GM18909 (cell line): ENCODE measurements at regions not wholly inside any gene's neighbourhood (a gene's known extent, or its start where the extent isn't known, plus 50 kb on each side); places are given as distances from the start of the nearest gene placed in this dataset.
A peak's percentile ranks its signal among the peaks of the same experiment; 100 is the strongest.

Experiments used
- ATAC-seq: cut with Tn5 transposase; IDR thresholded peaks from one replicate; pipeline ENCODE4 v1.9.1; 2021; ENCODE audit warnings: mild to moderate bottlenecking; ENCODE audit not compliant: unreplicated experiment, poor library complexity

DNA sequence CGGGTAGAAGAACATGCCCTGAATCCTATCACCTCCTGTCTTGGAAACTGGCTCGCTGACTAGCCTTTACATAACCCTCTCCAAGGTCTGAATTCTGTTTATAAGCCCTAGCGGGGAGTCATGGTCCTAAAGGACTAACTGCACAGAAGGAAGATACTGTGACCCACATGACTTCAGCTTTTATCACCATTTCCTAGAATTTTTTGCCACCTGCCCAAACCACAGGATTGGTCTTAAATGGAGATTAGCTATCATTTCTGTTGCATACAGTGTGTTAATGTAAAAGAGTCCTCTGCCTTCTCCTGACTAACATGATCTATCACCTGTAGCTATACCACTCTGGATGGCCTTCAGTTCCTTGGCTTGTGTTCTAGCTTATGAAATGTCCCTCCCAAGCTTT is 319.2 kb downstream of the DUSP6 start:
- no peak for ATAC-seq

DNA sequence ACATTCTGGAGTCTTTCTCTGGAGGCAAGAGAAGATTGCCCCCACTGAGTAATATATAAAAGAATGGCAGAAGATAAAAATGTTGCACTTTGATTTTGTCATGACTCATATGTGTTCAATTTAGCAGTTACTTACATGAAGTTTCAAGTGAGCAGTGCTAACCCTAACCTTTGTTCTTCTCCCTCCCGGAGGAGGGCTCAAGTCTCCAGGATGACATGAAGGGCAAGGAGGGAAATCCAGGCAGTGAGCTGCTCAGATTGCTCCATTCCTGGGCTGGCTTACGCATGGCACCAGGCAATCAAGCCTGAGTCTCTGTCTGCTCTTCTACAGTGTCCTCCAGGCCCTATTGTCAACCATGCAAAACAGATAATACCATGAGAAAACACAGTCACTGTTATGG is 322.3 kb downstream of the DUSP6 start:
- ATAC-seq, result no peak

DNA sequence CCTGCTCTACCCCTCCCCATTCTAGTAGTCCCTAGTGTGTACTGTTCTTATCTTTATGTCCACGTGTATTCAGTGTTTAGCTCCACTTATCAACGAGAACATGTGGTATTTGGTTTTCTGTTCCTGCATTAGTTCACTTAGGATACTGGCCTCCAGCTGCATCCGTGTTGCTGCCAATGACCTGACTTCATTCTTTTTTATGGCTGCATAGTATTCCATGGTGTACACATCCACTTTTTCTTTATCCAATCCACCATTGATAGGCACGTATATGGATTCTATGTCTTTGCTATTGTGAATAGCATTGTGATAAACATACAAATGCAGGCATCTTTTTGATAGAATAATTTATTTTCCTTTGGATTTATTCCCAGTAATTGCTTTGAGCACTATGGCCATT is 327.7 kb downstream of the DUSP6 start:
- no peak for ATAC-seq

- no peak for ATAC-seq
These were observed 328.4 kb downstream of the DUSP6 start for GRCh38 chr12:89023936-89024335.

GRCh38 chr12:89020689-89021088 is 331.6 kb downstream of the DUSP6 start:
- ATAC-seq, result no peak

DNA sequence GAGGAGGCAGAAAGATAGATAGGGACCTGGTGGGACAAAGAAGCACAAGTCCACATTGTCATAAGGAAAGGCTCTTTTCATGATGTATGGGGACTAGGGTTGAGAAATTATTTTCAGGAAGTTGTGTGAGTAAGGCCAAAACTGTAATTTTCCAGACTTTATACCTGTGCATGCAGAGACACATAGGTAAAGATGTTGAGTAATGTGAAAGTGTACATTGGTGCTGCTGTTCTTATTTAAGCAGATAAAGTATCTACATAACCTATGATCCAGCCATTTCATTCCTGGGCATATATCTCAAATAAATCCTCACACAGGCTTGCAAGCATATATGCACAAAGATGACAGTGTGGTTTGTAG is 332.2 kb downstream of the DUSP6 start:
- no peak for ATAC-seq

DNA sequence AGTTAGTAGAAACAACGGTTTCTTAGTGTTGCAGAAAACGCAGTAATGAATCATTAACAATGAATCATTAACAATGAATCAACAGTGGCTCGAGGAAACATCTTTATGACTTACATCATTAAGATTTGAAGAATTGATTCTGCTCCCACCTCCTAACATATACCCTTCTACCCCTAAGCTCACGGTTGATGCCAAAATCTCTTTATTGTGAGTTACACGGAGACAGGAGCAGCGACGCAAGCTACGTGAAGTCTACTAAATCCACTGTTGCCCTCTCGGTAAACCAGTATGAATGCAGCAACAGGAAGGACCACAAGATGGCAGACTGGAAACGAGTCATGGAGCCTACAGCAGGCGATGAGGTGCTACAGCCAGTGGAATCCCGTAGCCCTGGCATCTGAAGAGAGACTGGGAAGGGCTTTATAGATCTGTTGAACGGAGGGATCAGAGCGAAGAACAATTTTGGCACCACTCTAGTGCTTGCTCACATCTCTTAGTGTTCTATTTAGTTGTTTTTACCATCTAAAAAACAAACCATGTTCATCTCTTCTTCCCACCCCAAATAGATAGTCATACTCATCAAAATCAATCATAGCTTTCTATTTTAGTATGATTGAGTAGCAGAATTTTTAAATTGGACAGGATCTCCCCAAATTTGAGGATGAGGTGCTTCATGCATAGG is 332.7 kb downstream of the DUSP6 start:
- ATAC-seq, result peak; percentile 98

DNA sequence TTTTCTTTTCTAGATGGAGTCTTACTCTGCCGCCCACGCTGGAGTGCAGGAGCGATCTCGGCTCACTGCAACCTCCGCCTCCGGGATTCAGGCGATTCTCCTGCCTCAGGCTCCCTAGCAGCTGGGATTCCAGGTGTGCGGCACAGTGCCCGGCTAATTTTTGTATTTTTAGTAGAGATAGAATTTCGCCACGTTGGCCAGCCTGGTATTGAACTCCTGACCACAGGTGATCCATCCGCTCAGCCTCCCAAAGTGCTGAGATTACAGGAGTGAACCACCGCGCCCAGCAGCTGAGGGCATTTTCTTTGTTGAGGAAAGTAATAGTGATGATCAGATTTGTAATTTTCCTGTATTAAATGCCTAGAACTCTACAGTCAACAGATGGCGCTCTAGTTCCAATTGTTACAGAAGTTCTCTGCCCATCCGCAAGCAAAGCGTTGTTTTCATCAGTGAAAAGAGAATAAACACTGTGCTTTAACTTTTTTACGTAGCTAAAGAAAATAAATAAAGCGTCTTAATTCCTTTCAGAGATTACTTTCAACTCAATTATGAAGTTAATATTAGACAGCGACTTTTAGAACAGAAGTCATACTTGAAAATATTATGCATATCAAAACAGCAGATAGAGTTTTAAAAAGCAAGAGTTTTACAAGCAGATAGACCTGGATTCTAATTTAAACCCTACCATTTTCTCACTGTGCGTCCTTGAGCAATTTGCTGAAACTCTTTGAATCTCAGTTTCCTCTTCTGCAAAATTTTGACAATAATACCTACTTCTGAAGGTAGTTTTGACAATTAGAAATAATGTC is 335.1 kb downstream of the DUSP6 start:
- ATAC-seq, result peak; percentile 47

DNA sequence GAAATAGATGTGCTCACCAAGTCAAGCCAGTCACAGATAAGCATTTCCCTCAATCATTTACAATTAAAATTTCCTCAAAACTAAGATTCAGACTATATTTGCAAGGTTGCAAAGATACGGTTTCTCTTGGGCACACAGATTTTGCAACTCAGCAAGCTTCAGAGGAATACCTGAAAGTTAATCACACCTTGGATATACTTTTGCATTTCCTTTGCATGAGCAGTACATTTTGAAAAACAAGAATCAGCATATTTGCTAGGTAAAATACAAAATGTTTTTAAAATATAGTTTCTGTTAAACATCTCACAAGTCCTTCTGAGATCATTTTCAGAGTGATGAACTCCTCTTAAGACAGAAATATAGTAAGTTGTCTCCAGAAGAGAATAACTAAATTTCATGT is 336.9 kb downstream of the DUSP6 start:
- ATAC-seq, result no peak

- ATAC-seq, result no peak
These were observed 353.9 kb downstream of the DUSP6 start for GRCh38 chr12:88998421-88998820.

DNA sequence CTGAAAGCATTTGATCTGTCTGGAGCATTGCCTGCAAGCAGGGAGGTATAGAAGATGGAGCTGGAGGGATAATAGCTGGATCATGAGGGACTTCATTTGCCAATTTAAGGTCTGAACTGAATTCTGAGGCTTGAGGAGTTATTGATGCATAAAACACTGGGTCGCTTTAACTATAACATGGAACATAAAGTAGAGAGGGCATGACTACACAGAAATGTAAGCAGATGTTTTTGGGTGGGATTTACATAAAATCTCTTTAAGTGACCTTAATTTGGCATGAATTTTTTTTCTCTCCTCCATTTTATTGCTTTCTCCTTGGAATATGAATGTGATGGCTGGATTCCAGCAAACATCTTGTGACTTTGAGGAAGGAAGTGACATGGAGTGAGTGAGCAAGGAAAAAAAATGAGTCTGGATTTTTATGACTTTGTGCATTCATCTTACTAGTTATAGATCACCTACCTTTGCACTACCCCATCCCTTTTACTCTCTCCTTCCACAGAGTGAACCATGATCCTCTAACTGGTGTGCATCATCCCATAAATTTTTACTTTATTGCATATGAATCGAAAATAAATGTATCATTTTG is 356.0 kb downstream of the DUSP6 start:
- no peak for ATAC-seq

- no peak for ATAC-seq
These were observed 357.3 kb downstream of the DUSP6 start for GRCh38 chr12:88994971-88995370.

- no peak for ATAC-seq
These were observed 357.8 kb downstream of the DUSP6 start for GRCh38 chr12:88994537-88994936.

DNA sequence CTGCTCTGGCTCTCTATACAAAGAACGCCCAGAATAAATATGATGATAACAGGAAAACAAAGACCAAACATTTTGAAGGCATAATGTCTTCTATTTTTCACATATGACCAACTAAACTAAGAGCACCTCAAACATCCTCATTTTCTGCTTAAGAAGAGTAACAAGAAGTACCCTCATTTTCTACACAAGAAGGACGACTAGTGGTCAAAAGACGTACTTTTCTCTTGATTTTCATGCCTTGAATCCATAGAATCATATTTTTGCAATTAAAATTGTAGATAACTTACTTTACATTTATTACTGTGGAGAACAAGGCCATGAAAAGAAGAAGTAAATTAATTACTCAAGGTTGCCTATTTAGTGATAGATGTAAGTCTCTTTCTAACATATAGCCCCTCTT is 358.6 kb downstream of the DUSP6 start:
- no peak for ATAC-seq

GRCh38 chr12:88986056-88986455 is 366.2 kb downstream of the DUSP6 start:
- no peak for ATAC-seq

DNA sequence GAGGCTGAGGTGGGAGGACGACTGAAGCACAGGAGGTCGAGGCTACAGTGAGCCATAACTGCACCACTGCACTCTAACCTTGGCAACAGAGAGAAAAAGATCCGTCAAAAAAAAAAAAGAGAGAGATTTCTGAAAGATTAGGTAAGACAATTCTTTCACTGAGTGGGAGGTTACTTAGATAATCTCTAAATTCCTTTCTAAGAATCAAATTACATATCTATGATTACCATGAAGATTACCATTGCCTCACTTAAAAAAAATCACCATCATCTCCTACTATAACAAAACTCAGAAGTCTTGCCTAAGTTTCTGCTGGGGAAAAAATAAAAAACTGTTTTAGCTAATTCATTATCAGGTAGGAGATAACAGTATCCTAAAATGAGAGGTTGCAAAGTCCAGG is 366.7 kb downstream of the DUSP6 start:
- no peak for ATAC-seq

- no peak for ATAC-seq
These were observed 367.3 kb downstream of the DUSP6 start for GRCh38 chr12:88985011-88985410.

GRCh38 chr12:88982694-88983093 is 369.6 kb downstream of the DUSP6 start:
- ATAC-seq, result no peak

- ATAC-seq, result no peak
These were observed 375.2 kb downstream of the DUSP6 start for GRCh38 chr12:88977115-88977514.

DNA sequence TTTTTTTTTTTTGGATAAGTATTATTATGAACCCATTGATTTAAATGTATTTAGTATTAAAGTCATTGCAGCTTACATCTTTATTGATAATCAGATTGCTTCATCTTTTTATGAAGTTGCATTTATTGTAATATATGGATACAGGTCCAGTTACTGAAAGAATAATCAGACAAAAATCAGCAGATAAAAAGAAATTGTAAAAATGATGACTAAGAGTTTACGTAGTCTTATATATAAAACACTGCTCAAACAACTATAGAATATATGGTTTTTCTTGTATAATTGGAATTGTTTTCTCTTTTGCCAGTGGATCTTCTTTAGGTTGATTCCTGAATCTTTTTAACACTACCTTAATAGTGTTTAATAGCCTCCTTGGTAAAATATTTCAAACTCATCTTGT is 378.3 kb downstream of the DUSP6 start:
- no peak for ATAC-seq

DNA sequence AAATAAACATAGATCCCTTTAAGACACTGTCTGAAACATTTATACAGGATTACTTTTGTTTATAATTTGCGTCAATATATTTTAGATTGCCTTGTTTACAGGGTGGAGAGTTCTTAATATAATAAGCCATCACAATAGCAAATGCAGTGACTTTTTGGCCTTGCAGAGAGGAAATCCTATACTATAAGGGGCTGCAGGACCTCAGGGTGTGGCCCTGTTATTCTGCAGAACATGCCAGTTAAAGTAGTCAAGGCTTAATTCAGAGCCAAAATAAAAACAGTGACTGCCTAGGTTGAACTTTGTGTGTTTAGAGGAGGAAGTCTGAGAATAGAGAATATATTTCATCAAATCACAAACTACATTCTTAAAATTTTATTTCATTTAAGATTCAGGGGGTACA is 381.6 kb downstream of the DUSP6 start:
- no peak for ATAC-seq

GRCh38 chr12:88969127-88969526 is 383.2 kb downstream of the DUSP6 start:
- ATAC-seq, result no peak
